ENCODE measurements at regions not wholly inside any gene's neighbourhood (a gene's known extent, or its start where the extent isn't known, plus 50 kb on each side); places are given as distances from the start of the nearest gene placed in this dataset.
"Not testable (repeated sequence)": the region's sequence is repeated elsewhere in the genome, so short reads cannot be mapped to it uniquely, and the experiment has no call there.

- DNase-seq = peak in 30 of 56 donors; percentile 12 to 74 (median 44)
Observed at GRCh38 chr12:124675881-124676713, 108.7 kb upstream of the NCOR2 start.

- DNase-seq = no peak
Observed at GRCh38 chr12:124674937-124675336, 107.5 kb upstream of the NCOR2 start.

- peak in 53 of 56 donors; percentile 27 to 93 (median 81) for DNase-seq
Observed at GRCh38 chr12:124673801-124674617, 106.6 kb upstream of the NCOR2 start.

GRCh38 chr12:124669271-124669721 lies 101.9 kb upstream of the NCOR2 start:
- DNase-seq = not testable (repeated sequence)

GRCh38 chr12:124668602-124669001 lies 101.2 kb upstream of the NCOR2 start:
- no peak for DNase-seq

DNA sequence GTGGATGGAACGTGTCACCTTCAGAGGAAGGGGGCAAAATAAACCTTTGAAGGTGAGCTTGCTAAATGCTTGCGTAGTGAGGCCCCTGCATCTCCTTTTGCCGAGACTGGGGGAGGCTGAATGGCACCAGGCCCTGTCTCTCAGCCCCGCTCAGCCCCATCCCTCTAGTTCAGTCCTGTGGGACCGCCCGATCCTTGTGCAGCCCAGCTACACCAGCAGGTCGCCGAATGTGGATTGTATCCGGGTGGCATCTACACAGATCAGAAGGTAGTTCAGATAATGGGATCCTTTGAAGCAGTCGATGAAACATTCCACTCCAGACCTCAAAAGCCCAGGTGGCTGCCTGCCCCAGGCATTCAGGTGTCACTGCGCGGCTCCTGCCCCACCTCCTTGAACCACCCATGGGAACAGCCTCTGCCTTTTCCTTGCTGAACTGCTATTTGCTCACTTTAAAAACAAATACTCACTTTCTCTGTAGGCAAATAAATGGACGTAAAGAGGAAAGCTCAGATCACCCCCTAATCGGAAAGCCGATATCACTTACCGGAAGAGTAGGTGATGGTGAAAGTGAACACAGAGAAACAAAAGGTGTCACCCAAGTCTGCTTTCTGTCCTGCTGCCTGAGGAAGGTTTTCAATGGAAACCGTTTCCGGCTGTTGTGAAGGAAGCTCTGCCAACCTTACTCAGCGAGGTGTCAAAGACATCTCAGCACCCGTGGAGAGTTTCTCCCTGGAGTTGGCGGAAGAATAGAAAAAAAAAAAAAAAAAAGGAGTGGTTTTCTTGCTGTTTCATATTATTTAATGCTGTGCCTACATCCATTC lies 100.3 kb upstream of the NCOR2 start:
- peak in 1 of 56 donors; percentile 16 for DNase-seq

DNA sequence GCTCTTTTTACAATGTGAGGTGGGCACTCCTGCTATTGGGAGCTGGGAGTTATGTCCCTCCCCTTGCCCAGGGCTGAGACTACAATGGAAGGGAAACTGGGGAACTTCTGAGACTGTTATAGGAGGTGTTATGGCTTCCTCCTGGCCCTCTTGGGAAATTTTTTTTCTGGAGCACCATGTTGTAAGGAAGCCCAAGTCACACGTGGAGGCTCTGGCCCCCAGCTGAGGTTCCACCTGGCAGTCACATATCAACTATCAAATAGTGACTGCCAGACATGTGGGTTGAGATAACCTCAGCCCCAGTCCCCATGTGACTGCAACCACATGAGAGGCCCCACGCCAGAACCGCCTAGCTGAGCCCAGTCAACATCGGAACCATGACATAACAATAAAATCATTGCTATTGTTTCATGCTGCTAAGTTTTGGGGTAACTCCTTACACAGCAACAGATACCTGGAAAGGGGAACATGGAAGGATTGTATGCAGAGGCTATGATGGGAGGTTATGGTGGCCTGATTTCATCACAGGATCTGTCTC lies 99.4 kb upstream of the NCOR2 start:
- DNase-seq = no peak

- no peak for DNase-seq
Observed at GRCh38 chr12:124665511-124665910, 98.1 kb upstream of the NCOR2 start.

DNA sequence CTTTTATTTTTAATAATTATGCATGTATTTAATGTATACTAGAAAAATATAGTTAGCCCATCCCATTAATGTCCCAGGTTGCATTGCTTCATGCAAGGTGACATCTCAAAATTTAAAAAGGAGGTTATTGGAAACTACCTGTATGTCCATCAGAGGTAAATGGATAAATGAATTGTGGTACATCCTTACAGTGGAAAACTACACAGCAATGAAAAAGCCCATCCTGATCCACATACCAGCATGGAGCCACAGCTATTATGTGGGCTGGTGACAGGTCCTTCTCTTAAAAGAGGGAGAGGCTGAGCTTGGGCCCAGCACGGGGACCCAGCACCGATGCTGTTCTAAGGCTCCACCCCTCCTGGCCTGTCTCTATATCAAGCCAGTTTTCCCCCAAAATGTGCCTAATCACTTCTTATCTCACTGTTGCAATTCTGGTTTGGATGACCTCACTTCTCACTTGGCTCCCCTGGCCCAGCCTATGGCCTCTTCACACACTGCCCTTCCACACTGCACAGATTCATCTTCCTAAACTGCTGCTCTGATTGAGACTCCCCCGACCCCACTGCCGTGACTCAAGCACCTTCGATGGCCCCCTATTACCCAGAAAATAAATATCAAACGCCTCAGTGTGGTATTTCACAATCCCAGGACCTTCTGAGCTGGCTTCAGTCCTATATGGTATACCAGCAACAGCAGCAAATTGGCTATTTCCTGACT lies 97.1 kb upstream of the NCOR2 start:
- no peak for DNase-seq

GRCh38 chr12:124663771-124664366 lies 96.5 kb upstream of the NCOR2 start:
- DNase-seq = peak in 52 of 56 donors; percentile 19 to 92 (median 76)

- peak in 8 of 56 donors; percentile 10 to 64 (median 21) for DNase-seq
Observed at GRCh38 chr12:124663206-124663605, 95.8 kb upstream of the NCOR2 start.

DNA sequence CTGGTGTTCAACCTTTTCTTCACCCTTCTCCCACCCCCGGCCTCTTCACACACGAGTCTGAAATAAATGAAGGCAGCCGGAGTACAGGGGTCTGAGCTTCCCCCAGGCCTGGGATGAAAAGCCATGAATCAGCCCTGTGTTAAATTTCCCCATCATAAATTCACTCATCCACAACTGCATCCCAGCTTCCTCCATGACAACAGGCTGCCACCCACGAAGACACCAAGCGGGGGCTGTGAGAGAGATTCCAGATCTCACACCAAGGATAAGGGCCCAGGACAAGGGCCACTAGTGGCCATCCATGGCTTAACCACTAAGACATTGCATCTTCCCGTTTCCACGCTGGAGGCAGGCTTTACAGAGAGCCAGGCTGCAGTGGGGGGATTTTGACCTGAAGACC lies 93.9 kb upstream of the NCOR2 start:
- DNase-seq = peak in 27 of 56 donors; percentile 9 to 66 (median 30)

DNA sequence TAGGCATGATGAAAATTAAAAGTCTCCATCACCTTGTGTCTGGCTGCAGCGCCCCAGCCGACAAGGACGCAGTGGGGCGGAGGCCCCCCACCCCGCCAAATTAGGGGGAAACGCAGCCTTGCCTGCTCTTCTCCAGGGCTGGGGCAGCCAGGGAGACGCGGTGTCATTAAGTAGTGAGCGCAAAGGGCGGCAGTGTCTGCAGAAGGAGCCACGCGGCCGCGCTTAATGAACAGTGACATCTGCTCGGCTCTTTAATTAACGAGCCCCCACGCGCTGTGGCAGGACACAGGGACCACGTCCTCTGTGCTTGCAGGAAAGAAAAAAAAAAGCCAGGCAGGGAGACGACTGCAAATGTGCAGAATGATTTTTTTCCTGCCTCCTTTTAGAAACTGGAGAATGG lies 93.4 kb upstream of the NCOR2 start:
- DNase-seq = peak in 10 of 56 donors; percentile 9 to 45 (median 18)

DNA sequence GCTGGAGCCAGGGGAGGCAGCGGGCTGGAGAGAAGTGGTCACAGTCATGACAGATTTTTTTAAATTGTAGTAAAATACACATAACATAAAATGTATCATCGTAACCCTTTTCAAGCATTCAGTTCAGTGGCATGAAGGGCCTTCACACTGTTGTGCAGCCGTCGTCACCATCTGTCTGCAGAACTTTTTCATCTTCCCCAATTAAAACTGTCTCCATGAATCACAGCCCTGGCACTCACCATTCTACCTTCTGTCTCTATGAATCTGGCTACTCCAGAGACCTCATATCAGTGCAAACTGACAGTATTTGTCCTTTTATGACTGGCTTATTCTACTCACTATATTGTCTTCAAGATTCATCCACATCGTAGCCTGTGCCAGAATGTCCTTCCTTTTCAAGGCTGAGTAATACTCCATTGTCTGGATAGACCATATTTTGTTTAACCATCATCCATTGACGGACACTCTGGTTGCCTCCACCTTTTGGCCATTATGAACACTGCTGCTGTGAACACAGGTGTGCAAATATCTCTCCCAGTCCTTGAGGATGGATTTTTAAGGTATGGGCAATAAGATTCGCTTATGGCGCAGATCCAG lies 91.5 kb upstream of the NCOR2 start:
- no peak for DNase-seq

DNA sequence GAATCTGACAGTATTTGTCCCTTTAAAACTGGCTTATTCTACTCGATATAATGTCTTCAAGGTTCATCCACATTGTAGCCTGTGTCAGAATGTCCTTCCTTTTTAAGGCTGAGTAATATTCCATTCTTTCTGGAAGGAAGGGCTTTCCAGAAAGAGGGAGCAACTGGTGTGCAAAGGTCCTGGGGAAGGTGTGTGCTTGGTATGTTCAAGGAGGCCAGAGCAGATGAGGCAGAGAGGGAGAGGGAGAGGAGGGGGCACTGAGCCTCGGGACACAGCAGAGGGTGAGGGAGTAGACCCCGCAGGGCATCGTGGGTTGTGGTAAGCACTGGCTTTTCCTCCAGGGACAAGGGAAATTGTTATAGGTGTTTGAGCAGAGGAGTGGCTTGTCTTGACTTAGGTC lies 90.9 kb upstream of the NCOR2 start:
- DNase-seq = no peak

DNA sequence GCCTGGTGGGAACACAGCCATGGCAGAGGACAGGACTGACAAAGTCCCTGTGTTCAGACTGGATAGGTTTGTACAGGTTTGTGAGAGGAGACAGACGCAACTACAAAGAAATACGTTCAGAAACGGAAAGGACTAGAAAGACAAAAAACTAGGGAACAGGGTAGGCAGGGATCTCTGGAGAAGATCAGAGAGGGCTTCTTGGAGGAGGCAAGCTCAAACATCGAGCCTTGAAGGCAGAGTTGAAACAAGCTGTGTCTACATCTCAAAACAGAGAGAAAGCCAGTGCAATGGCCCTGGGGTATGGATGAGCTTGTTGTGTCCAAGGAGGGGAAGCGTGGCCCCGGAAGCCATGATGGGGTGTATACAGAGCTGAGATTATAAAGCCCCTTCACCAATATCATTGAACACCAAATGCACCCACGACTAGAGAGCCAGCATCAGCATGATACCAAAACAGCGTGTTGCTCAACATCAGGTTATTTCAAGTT lies 89.6 kb upstream of the NCOR2 start:
- no peak for DNase-seq

- peak in 52 of 56 donors; percentile 43 to 94 (median 74) for DNase-seq
Observed at GRCh38 chr12:124655698-124656516, 88.5 kb upstream of the NCOR2 start.

- peak in 48 of 56 donors; percentile 14 to 94 (median 75) for DNase-seq
Observed at GRCh38 chr12:124655048-124655697, 87.8 kb upstream of the NCOR2 start.

Measured in nucleus accumbens (tissue), 56 donors.